ENCODE measurements at regions not wholly inside any gene's neighbourhood (a gene's known extent, or its start where the extent isn't known, plus 50 kb on each side); places are given as distances from the start of the nearest gene placed in this dataset.

- H3K4me3 ChIP-seq (ENCODE audit: low read depth, low read length): no peak overlapping the region
- no peak for TF ChIP-seq CTCF (conservative IDR thresholded peaks at IDR 0.05; ENCODE audit: low read depth, low read length)
- DNase-seq (ENCODE audit: low read depth): no peak
Observed at GRCh38 chr5:102611312-102611711, 112.5 kb upstream of the SLCO6A1 start.

- DNase-seq (ENCODE audit: low read depth): no peak
- H3K4me3 ChIP-seq (ENCODE audit: low read depth, low read length): no peak overlapping the region
- TF ChIP-seq CTCF (conservative IDR thresholded peaks at IDR 0.05; ENCODE audit: low read depth, low read length): no peak
Observed at GRCh38 chr5:102613661-102614060, 114.9 kb upstream of the SLCO6A1 start.

- DNase-seq (ENCODE audit: low read depth): no peak
- no peak for TF ChIP-seq CTCF (conservative IDR thresholded peaks at IDR 0.05; ENCODE audit: low read depth, low read length)
Observed at GRCh38 chr5:102617191-102618187, 118.7 kb upstream of the SLCO6A1 start.

GRCh38 chr5:102622262-102622661 is 123.5 kb upstream of the SLCO6A1 start:
- no peak for TF ChIP-seq CTCF (conservative IDR thresholded peaks at IDR 0.05; ENCODE audit: low read depth, low read length)
- H3K4me3 ChIP-seq (ENCODE audit: low read depth, low read length): no peak overlapping the region
- DNase-seq (ENCODE audit: low read depth): no peak

More at GRCh38 chr5:102617191-102618187, 118.7 kb upstream of the SLCO6A1 start:
- H3K4me3 ChIP-seq (ENCODE audit: low read depth, low read length): no peak overlapping the region

GRCh38 chr5:102623329-102624065 is 124.7 kb upstream of the SLCO6A1 start:
- DNase-seq (ENCODE audit: low read depth): no peak
- TF ChIP-seq CTCF (conservative IDR thresholded peaks at IDR 0.05; ENCODE audit: low read depth, low read length): no peak
- no peak overlapping the region for H3K4me3 ChIP-seq (ENCODE audit: low read depth, low read length)

GRCh38 chr5:102624405-102624804 is 125.6 kb upstream of the SLCO6A1 start:
- TF ChIP-seq CTCF (conservative IDR thresholded peaks at IDR 0.05; ENCODE audit: low read depth, low read length): no peak
- no peak for DNase-seq (ENCODE audit: low read depth)
- no peak overlapping the region for H3K4me3 ChIP-seq (ENCODE audit: low read depth, low read length)

All from epithelial cell of proximal tubule (primary cell).